IPS DF 4.7 (cell line): ENCODE measurements at regions not wholly inside any gene's neighbourhood (a gene's known extent, or its start where the extent isn't known, plus 50 kb on each side); places are given as distances from the start of the nearest gene placed in this dataset.

ENCODE experiments used
- DNase-seq: peaks from one replicate; pipeline ENCODE4 v3.0.0-alpha.2; 2013; ENCODE audit warnings: low spot score; ENCODE audit errors: extremely low read depth

- no peak for DNase-seq
These were observed 146.8 kb downstream of the FAM43A start for GRCh38 chr3:194832346-194833104.

GRCh38 chr3:194833114-194833910 is 147.6 kb downstream of the FAM43A start:
- no peak for DNase-seq

GRCh38 chr3:194836661-194837060 is 151.0 kb downstream of the FAM43A start:
- no peak for DNase-seq

GRCh38 chr3:194837457-194838127 is 151.9 kb downstream of the FAM43A start:
- no peak for DNase-seq

GRCh38 chr3:194838236-194838635 is 152.6 kb downstream of the FAM43A start:
- DNase-seq = no peak

GRCh38 chr3:194840661-194841514 is 155.2 kb downstream of the FAM43A start:
- DNase-seq = no peak

GRCh38 chr3:194841515-194841841 is 155.8 kb downstream of the FAM43A start:
- DNase-seq = no peak

- no peak for DNase-seq
These were observed 157.9 kb downstream of the FAM43A start for GRCh38 chr3:194843556-194843955.

GRCh38 chr3:194844046-194844445 is 158.4 kb downstream of the FAM43A start:
- DNase-seq = no peak

GRCh38 chr3:194849166-194849875 is 163.6 kb downstream of the FAM43A start:
- DNase-seq = no peak

- DNase-seq = no peak
These were observed 165.6 kb downstream of the FAM43A start for GRCh38 chr3:194851254-194851653.

GRCh38 chr3:194851941-194852340 is 166.3 kb downstream of the FAM43A start:
- no peak for DNase-seq

GRCh38 chr3:194852345-194852744 is 166.7 kb downstream of the FAM43A start:
- DNase-seq = no peak

- no peak for DNase-seq
These were observed 167.3 kb downstream of the FAM43A start for GRCh38 chr3:194852831-194853508.

- DNase-seq = no peak
These were observed 168.5 kb downstream of the FAM43A start for GRCh38 chr3:194854206-194854605.

GRCh38 chr3:194854659-194855390 is 169.1 kb downstream of the FAM43A start:
- DNase-seq = no peak

- no peak for DNase-seq
These were observed 170.6 kb downstream of the FAM43A start for GRCh38 chr3:194856296-194856695.

GRCh38 chr3:194857469-194858113 is 171.9 kb downstream of the FAM43A start:
- no peak for DNase-seq

GRCh38 chr3:194858382-194858781 is 172.7 kb downstream of the FAM43A start:
- DNase-seq = no peak
